ENCODE measurements at regions not wholly inside any gene's neighbourhood (a gene's known extent, or its start where the extent isn't known, plus 50 kb on each side); places are given as distances from the start of the nearest gene placed in this dataset.

DNA sequence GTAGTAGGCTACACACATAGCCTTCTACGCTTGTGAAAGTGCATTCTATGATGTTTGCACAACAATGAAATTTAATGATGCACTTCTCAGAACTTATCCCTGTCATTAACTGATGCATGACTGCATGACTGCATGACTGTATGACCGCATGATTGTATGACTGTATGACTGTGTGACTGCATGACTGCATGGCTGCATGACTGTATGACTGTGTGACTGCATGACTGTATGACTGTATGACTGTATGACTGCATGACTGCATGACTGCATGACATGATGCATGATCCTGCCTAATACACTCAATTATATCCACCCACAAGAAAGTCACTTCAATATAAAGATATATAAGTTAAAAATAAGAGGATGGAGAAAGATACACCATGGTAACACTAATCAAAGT is 365.4 kb upstream of the FSIP2 start:
- H3K27ac ChIP-seq, result no peak overlapping the region
- H3K36me3 ChIP-seq, result no peaks in the 10 kb centered on the region
- no peak for DNase-seq
- intact Hi-C loops (cut with DNase I; ENCODE audit: low total_unique reads), result no loop called here
- TF ChIP-seq POLR2AphosphoS5 (IDR thresholded peaks at IDR 0.05) (no peak), POLR2A (IDR thresholded peaks at IDR 0.05) (no peak), EP300 (IDR thresholded peaks at IDR 0.05) (no peak)
- TF ChIP-seq, protein P1, sequence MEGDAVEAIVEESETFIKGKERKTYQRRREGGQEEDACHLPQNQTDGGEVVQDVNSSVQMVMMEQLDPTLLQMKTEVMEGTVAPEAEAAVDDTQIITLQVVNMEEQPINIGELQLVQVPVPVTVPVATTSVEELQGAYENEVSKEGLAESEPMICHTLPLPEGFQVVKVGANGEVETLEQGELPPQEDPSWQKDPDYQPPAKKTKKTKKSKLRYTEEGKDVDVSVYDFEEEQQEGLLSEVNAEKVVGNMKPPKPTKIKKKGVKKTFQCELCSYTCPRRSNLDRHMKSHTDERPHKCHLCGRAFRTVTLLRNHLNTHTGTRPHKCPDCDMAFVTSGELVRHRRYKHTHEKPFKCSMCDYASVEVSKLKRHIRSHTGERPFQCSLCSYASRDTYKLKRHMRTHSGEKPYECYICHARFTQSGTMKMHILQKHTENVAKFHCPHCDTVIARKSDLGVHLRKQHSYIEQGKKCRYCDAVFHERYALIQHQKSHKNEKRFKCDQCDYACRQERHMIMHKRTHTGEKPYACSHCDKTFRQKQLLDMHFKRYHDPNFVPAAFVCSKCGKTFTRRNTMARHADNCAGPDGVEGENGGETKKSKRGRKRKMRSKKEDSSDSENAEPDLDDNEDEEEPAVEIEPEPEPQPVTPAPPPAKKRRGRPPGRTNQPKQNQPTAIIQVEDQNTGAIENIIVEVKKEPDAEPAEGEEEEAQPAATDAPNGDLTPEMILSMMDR (IDR thresholded peaks at IDR 0.05), result no peak
- H3K4me1 ChIP-seq, result no peaks in the 10 kb centered on the region
- H3K4me3 ChIP-seq, result no peak overlapping the region
- H3K27me3 ChIP-seq, result no peaks in the 10 kb centered on the region
- WGBS, 5 donors, result 85 to 96% (median 92%) methylated on average over 2 of the region's 2 CpGs
- H3K9me3 ChIP-seq, result peaks cover 0 to 12% (median 2%) of the 10 kb centered on the region in 4 donors

DNA sequence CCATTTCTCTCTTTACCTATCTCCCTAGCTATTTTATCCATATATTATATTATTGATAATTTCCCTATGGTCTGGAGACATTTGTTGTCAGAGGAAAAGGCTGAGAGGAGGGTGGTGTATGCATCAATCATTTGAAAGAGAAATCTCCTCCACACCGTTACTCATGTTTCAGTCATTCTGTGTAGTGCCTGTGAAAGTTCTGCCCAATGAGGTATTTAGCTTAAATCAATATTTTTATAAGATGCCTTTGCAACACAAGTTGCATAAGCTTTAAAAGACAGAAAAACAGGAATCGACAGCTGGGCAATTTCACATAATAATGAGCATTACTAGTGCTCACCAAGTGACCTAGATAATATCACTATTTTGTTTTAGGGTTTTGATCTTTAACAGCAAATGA is 363.7 kb upstream of the FSIP2 start:
- Histone ChIP-seq H3K36me3 (no peaks in the 10 kb centered on the region), H3K4me3 (no peak overlapping the region), H3K27me3 (no peaks in the 10 kb centered on the region), H3K4me1 (no peaks in the 10 kb centered on the region), H3K27ac (no peak overlapping the region), H3K9me3 (peaks cover 0 to 12% (median 2%) of the 10 kb centered on the region in 4 donors)
- no peak for DNase-seq
- intact Hi-C loops (cut with DNase I; ENCODE audit: low total_unique reads), result no loop called here
- 54 to 60% (median 57%) methylated on average over 2 of the region's 2 CpGs for WGBS, 5 donors
- TF ChIP-seq, protein P1 (IDR thresholded peaks at IDR 0.05), result no peak
- TF ChIP-seq POLR2AphosphoS5 (IDR thresholded peaks at IDR 0.05) (no peak), EP300 (IDR thresholded peaks at IDR 0.05) (no peak), POLR2A (IDR thresholded peaks at IDR 0.05) (no peak)

DNA sequence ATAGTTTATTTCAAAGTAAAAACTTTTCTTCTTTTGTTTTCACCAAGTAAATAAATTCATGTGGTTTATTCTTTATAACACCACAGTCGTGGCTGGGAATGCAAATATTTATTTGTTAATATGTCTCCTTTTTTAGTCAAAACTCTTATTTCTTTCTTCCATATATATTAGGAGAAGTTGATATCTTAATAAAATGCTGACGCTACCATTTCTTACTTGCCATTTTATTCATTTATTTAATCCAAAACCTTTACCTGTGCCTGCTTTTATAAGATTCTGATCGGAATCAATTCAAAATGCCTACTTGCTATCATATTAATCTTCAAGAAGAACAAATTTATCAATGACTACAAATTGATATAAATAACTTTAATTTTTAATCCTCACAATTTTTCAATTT is 362.9 kb upstream of the FSIP2 start:
- TF ChIP-seq EP300 (IDR thresholded peaks at IDR 0.05), result no peak
- TF ChIP-seq, protein P1 (IDR thresholded peaks at IDR 0.05), result no peak
- no peak for TF ChIP-seq POLR2A (IDR thresholded peaks at IDR 0.05)
- TF ChIP-seq POLR2AphosphoS5 (IDR thresholded peaks at IDR 0.05), result no peak

DNA sequence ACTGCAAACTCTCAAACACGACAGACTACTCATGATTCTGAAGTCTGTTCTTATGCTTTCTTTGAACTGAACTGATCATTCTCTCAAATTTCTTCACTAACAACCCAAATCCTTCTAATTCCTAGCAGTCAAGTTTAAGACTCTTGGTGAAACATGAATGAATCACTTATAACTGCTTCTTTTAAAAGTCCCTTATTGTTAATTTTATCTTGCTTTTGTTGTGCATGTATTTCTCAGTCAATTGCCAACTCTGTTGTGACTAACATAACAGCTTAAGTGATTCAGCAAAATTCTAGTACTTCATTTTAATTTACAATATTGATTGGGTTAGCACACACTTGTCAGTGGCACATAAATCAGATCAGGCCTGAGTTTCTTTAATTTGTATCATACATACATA is 357.0 kb upstream of the FSIP2 start:
- Histone ChIP-seq H3K27me3 (no peaks in the 10 kb centered on the region), H3K4me3 (no peak overlapping the region), H3K4me1 (no peaks in the 10 kb centered on the region), H3K9me3 (peaks cover 0 to 6% (median 0%) of the 10 kb centered on the region in 4 donors), H3K27ac (no peak overlapping the region), H3K36me3 (no peaks in the 10 kb centered on the region)
- TF ChIP-seq, protein P1 (IDR thresholded peaks at IDR 0.05), result no peak
- no peak for TF ChIP-seq POLR2A (IDR thresholded peaks at IDR 0.05)
- no peak for TF ChIP-seq EP300 (IDR thresholded peaks at IDR 0.05)
- no peak for TF ChIP-seq POLR2AphosphoS5 (IDR thresholded peaks at IDR 0.05)
- no peak for DNase-seq
- WGBS, 5 donors, result 63 to 74% (median 66%) methylated on average over 1 of the region's 1 CpG
- intact Hi-C loops (cut with DNase I; ENCODE audit: low total_unique reads), result no loop called here

More for the DNA sequence above, 362.9 kb upstream of the FSIP2 start:
- Histone ChIP-seq H3K27me3 (no peaks in the 10 kb centered on the region), H3K9me3 (peaks cover 0 to 12% (median 2%) of the 10 kb centered on the region in 4 donors), H3K36me3 (no peaks in the 10 kb centered on the region), H3K4me3 (no peak overlapping the region), H3K4me1 (no peaks in the 10 kb centered on the region), H3K27ac (no peak overlapping the region)
- DNase-seq, result no peak
- intact Hi-C loops (cut with DNase I; ENCODE audit: low total_unique reads), result no loop called here
- WGBS, 5 donors, result 71 to 78% (median 74%) methylated on average over 3 of the region's 3 CpGs

Data from stomach (tissue), 8 donors.